Stimulated activated CD4-positive, alpha-beta T cell treated with anti-CD3 and anti-CD28 coated beads, Interleukin-2, amount 100 ng/mL, for 48 hours (primary cell): ENCODE measurements at regions not wholly inside any gene's neighbourhood (a gene's known extent, or its start where the extent isn't known, plus 50 kb on each side); places are given as distances from the start of the nearest gene placed in this dataset.
"Not testable (repeated sequence)": the region's sequence is repeated elsewhere in the genome, so short reads cannot be mapped to it uniquely, and the experiment has no call there.

Experiments used
- DNase-seq, 2 donors: peaks; one replicate each; pipeline ENCODE4 v3.0.0-alpha.2; 2020

DNA sequence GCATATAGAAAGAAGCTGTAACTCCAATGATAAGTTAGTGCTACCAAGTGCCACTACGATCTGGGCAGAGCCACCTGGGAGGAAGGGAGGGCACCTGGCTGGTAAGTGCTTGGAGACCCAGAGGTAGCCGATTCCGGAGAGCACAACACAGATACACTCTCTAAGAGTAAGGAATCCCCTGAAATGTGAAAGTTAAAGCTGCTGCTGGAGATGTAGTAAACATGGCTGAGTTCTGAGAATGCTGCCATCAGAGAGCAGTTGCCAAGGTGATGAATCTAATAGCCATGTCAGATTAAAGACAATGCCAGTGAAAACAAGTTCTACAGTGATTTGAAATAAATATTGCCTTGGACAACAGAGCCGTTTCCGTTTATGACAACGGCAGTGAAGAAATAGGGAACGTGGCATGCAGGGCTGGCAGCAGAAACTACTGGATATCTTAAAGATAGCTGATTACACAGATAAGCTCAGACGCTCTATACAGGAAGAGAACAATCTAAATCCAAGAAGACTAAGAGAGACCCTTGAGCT, 561.2 kb upstream of the C9orf72 start:
- no peak for DNase-seq

DNA sequence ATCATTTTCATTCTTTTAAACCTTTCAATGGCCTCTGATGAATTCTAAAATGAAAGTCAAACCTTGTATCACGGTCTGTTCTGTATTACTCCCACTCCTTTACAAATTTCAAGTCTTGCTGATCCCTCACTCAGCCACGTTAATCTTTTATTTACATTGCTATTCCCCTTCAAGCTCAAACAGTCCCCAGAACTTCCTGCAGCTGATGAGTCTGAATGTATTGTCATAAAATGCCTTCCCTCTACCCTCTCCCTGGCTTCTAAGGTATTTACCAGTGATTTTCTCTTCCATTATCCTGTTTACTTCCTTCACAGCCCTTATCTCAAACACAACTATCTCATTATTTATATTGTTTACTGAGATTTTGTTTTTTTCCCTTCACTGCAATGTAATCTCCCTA, 562.3 kb upstream of the C9orf72 start:
- DNase-seq: no peak

DNA sequence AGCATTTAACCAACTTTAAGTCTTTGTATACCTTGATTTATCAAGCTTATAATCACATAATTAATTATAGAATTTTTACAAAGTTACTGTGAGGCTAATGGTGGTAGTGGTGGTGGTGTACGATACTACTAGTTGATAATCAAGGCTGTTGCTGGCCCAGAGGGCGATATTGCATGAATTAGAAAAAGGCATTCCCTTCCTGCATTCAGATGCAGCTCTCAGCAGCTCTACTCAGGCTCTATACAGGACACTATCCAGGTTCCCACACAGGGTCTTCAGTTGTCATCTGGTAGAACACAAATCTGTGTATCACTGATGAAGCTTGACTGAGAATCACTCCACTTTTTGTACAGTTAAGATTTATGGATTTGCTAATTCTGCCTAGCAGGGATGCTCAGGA, 562.8 kb upstream of the C9orf72 start:
- no peak for DNase-seq

DNA sequence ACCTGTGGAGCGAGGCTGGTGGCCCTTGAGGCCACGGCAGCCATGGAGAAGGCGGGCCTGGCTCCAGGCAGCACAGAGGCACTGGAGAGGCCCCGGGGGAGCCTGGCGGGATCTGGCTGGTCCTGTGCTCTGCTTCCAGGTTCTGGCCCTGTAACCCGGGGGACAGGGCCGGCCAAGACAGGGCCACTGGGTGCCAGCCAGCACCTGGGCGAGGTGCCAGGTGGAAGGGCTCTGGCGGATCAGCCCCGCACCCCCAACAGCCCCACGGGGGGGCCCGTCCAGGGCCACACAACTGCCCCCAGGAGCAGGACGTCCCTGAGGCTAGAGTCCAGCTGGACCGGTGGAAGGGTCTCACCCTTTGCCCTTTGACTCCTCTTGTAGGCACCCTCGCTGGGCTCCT, 574.1 kb upstream of the C9orf72 start:
- DNase-seq: not testable (repeated sequence)

DNA sequence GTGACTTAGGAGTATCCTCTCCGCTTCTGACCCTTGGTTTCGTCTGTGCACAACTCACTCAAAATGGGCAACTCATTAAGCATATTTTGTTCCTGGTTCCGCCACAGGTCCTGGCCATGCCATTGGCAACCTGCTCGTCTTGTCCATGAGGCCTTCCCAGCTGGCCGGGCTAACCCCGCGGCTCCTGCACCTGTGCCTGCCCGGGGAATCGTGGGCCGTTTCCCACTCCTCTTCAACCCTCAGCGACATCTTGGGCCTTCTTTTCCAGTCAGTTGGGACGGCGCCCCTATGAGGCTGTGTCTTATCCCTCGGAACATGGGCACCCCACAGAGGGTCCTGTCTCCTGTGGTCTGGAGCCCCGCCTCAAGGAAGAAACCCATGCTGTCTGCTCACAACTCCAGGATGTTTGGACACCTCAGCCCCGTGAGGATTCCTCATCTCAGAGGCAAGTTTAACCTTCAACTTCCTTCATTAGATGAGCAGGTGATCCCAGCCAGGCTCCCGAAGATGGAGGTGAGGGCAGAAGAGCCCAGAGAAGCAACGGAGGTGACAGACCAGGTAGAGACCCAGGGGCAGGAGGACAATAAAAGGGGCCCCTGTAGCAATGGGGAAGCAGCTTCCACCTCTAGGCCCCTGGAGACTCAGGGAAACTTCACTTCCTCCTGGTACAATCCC, 574.8 kb upstream of the C9orf72 start:
- not testable (repeated sequence) for DNase-seq

DNA sequence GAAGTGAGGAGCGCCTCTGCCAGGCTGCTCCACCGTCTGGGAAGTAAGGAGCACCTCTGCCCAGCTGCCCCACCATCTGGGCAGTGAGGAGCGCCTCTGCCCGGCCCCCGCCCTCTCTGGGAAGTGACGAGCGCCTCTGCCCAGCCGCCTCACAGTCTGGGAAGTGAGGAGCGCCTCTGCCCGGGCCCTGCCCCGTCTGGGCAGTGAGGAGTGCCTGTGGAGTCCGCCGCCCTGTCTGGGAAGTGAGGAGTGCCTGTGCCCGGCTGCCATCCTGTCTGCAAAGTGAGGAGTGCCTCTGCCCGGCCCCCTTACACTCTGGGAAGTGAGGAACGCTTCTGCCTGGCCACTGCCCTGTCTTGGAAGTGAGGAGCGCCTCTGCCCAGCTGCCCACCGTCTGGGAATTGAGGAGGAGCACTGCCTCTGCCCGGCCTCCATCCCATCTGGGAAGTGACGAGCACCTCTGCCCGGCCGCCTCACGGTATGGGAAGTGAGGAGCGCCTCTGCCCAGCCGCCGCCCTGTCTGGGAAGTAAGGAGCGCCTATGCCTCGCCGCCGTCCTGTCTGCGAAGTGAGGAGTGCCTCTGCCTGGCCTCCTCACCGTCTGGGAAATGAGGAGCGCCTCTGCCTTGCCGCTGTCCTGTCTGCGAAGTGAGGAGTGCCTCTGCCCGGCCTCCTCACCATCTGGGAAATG, 576.2 kb upstream of the C9orf72 start:
- DNase-seq: not testable (repeated sequence)

DNA sequence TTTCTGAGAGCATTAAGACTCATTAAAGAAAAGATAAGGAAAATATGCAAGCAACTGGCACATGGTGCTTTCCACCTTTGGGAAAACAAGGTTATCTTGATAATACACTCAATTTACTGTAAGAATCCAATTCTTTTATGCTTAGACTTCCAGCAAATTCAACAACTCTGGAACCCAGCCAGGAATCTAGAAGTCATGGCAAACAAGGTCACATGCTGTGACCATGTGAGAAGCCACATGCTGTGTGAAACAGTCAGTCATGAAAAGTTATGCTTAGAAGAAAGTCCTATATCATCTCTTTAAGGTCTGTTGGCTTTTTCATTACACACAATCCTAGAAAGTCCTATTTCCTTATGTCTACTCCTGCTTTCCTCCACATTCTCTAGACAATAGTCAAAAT, 581.8 kb upstream of the C9orf72 start:
- DNase-seq: no peak

DNA sequence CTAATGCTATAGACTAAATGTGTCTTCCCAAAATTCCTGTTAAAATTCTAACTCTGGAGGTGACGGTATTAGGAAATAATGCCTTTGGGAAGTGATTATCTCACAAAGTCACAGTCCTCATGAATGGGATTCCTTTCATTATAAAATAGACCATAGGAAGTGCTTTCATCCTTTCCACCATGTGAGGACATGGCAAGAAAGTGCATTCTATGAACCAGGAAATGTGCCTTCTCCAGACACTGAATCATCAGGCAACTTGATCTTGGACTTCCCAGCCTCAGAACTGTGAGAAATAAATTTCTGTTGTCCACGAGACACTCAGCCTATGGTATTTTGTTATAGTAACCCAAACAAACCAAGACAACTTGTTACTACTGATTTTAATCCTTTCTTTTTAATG, 582.4 kb upstream of the C9orf72 start:
- DNase-seq: no peak

DNA sequence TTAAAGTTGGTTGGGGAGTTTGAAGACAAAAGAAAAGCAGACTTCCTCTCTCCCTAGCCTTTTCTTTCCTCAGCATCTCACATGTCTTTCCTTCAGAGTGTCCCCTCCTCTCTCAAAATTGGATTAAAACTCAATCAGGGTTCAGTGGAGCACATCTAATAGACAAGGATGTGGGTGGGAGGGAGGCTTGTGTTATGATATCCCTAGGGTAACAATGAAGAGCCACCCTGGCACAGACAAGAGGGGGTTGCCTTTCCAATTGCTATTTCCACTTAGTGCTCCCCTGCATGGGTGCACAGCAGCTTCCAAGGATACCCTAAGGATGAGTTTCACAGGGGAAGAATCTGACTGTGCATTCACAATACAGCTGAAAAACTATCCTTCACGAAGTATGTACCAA, 585.2 kb upstream of the C9orf72 start:
- DNase-seq: no peak

DNA sequence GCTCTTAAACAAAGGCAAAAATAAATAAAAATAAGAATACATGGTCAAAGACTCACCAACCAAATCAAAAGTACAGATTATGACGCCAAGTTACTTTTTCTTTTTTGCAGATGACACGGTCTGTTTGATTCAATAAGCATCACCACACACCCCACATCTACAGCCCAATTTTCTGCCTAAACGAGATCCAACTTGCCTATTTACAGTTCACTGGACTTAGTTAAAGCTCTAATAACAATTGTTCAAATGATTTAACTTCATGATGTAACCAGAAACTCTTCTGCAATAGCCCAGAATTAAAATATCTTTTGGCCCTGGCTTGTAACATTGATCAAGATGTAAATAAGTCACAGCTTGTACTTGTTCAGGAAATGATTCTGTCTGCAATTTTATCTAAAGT, 590.3 kb upstream of the C9orf72 start:
- no peak for DNase-seq

DNA sequence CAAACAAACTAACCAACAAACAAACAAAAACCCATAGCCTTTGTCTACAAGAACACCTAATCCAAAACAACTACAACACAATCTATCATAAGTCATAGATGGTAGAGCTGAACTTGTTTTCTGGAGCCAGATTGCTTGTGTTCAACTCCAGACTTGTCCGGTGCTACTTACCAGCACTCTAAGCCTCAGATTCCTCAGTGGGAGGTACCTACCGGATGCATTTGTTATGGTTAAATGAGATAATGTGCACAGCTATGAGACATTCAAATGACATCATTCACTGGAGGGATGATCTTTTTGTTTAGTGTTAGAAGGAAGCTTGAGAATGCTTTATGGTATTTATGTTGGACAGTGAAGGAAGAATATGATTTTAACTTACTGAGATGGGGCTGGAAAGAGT, 592.9 kb upstream of the C9orf72 start:
- DNase-seq: no peak

DNA sequence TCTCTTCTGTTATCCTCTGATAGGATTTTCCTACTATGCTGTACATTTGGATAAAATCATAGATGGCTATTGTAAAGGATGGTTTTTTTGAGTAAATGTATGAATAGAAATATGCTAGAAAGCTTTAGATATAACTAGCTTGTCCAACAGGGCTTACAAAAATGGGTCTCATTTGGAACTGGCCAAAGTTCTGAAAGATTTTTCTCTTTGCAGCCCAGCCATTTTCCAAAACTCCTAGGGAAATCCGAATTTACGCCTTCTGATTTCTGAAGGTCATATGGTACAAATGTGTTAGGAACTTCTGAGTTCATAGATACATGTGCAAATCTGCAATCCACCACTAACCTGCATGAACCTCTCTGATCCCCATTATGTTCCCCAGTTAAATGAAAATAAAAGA, 603.9 kb upstream of the C9orf72 start:
- no peak for DNase-seq

DNA sequence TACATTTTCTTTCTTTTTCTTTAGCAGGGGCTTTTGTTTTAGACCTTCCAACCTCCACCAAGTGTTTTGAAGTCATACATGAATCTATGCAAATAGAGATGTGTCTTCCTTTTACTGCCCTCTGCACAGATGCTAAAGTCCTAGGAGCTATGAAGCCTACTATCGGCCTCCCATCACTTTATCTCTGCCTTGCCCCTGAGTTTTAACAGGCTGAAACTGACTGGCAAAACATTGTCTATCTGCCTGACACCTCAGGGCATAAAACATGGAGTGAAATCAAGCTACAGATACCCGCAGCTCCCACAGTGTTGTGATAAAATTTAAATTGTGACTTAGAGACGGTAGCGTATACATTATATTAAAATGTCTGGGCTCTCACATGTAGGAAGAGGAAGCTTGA, 604.6 kb upstream of the C9orf72 start:
- no peak for DNase-seq

DNA sequence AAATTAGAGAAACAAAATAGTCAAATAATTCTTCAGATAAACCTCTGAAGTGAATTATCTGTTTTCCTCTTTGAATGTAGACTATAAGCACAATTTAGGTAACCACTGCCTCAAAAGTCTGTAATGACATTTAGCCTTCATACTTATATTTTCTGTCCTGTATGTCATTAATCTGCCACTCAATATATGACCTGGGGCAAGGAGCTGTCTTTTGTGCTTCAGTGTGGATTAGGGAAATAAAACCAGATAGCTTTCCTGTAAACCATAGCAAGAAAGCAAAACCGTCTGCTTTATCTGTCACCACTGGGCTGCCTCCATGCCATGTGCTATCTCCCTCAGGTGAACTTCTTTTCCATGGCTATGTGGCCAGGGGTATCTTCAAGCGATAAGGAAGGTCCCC, 606.6 kb upstream of the C9orf72 start:
- no peak for DNase-seq

DNA sequence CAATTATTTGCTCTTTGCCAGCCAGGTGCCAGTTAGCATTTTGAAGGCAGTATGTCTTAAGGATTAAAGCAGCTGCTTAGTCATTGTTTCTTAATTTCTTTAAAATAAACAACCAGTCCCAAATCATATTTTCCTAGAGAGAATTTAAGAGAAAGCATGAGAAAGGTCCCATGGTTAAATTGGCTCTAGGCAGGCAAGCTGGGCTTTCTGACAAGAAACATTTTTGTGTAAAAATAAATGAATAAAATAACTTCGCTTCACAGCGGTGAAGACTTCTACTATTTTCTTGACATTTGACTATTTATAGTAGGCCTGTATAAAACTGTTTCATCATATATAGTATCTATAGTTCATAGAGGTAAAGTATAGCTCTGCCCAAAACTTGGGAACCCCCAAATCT, 617.7 kb upstream of the C9orf72 start:
- DNase-seq: no peak

DNA sequence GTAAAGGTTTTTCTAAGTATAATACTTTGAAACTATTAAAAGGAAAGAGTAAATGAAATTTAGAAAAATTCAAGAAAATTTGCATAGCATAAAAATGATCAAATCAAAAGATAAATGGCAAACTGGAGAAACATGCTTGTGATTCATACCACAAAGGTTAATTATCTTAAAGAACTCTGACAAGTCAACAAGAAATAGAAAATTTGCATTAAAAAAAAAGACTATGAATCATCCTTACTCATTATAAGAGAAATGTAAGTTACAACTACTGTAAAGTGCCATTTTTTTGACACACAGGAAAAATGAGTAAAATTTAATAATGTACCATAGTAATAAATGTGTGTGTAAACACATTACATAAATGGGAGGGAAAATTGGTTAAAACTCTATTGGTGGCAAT, 624.4 kb upstream of the C9orf72 start:
- no peak for DNase-seq

DNA sequence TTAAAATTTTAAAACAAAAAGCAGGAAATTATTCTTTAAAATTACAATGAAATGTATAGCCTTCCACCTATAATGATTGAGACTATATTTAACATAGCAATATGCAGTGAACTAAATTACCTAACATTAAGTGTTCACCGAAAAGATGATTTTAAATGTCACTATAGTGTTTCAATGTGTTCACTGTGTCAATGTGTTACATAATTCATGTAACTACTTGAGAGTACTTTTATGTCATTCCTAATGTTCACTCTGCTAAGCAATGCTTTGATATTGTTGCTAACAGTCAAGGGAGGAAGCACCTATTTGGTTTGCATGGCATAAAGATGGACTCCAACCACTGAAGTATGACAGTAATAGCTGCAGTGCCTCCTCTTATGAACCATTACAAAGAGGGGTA, 629.8 kb upstream of the C9orf72 start:
- no peak for DNase-seq

DNA sequence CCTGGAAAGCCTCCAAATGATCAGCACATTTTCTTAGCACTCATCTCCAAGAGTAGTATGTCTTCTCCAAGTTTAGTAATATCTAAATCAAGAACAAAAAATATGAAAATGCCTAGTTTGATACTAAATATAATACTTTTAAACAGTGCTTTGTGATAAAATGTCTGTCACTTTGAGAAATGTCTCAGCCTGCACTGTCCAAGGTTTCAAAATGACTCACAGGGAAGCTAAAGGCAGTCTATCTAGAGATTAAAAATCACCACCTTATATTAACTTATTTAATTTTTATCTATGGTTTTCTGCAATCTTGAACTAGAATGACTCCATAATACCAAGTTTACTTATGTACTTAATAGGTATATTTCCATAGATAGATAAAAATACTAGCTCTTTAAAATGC, 633.0 kb upstream of the C9orf72 start:
- no peak for DNase-seq

DNA sequence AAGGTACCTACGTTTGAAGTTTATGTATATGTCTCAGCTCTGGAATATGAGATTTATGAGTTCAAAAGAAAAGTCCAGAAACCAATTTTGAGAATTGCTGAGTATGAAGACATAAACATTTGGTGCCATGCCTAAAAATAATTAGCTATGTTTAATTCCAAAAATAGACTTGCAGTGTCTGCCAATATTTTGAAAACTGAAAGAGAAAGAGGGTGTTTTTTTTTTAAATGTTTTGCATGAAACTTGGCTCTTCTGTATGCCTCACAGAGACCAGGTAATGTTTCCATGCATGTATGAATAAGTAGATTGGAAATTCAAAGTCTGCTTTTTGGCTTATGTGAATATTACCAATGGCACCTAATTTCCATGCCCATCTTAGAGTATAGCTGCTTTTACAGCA, 634.4 kb upstream of the C9orf72 start:
- no peak for DNase-seq

DNA sequence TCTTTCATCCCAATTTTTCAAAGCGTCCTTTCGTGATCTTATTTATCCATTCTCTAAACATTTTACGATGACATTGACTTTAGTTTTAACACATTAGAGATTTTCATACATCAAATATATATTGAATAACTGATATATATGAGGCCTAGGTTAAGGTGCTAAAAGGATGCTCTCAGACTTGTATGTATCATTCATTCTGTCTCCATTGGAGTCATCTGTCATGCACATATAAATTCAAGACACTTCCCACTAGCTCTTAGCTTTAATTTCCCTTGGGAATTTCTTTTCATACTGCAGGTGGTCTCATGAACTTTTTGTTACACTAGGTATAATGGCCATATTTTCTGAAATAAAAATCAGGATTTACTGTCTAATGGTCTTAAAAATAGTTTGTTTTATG, 635.8 kb upstream of the C9orf72 start:
- no peak for DNase-seq

DNA sequence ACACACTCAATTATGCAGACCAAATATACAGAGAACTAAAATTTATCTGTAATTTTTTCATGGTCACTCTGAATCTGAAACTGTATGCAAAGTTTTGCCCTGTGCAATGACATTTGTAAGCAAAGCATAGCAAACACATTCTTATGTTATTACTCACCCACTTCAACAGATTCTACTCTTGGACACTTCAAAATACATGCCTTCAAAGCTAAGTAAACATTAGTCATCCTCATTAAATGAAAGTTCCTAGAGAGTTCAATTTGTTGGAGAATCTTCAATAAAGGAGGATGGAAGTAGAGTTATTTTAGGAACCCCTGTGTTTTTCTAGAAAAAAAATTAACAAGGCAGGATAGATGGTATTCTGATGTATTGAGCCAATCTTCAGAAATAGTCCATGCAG, 639.7 kb upstream of the C9orf72 start:
- DNase-seq: no peak

DNA sequence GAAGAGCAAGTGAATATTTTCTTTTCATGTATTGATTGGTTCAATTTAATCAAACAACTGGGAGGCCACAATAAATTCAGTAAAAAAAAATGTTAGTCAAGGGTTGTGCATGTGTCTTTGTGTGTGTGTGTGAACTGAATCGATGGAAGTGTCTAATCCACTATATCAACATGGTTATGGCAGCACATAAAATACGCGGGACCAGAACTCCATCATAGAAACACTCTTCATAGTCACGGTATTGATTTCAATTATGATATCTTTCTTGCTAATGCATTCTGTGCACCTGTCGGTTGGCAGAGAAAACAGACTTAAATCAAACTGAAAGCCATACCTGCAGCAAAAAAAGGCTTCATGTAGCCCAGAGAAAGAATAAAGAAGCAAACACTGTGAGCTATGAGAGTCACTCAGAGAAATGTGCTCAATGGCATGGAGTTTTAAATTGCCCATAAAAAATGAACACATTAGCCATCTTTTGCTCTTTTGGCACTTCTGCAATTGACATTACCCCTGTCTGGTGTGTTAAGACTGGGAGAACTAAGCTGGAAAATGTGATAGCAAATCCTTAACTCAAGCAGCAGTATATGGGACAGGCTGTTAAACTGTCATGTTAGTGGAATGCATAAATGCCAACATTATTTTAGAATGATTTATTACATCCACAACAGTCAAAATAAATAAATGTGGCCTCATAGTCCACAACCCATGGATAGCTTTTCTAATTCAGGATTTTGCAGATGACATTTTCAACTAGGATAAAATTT, 642.4 kb upstream of the C9orf72 start:
- no peak for DNase-seq

DNA sequence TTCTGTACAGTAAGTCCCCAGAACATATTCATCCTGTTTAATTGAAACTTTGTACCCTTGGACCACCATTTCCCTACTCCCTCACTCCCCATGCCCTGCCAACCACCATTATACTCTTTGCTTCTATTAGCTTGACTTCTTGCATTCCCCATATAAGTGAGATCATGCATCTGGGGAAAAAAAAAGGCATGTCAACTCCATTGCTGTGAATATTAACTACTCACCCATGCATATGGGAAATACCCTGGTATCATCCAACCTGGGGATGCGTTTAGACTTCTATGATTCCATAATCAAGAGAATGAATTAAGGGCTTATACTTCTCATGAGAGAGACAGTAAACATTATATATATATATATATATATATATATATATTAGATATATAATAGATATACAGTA, 659.4 kb upstream of the C9orf72 start:
- no peak for DNase-seq
